ENCODE measurements at regions not wholly inside any gene's neighbourhood (a gene's known extent, or its start where the extent isn't known, plus 50 kb on each side); places are given as distances from the start of the nearest gene placed in this dataset.

GRCh38 chr12:98048326-98048725 is 467.1 kb upstream of the TMPO start:
- H3K27me3 ChIP-seq (replicated peaks; ENCODE audit: insufficient read depth, low read length), result no peaks in the 10 kb centered on the region
- H3K36me3 ChIP-seq (replicated peaks; ENCODE audit: insufficient read depth, low read length), result no peaks in the 10 kb centered on the region
- H3F3A ChIP-seq (ENCODE audit: insufficient read depth, low read length), result no peaks in the 10 kb centered on the region
- H4K20me1 ChIP-seq (ENCODE audit: insufficient read depth, low read length), result no peaks in the 10 kb centered on the region
- no peaks in the 10 kb centered on the region for H3K9me2 ChIP-seq (replicated peaks; ENCODE audit: insufficient read depth, low read length)
- no peak overlapping the region for H3K9ac ChIP-seq (ENCODE audit: low read length)
- TF ChIP-seq EZH2 (optimal IDR thresholded peaks at IDR 0.05; ENCODE audit: low read depth, low read length), result no peak
- TF ChIP-seq CTCF (IDR thresholded peaks at IDR 0.05; ENCODE audit: low read length), result no peak
- no peak for TF ChIP-seq EZH2phosphoT487 (IDR thresholded peaks at IDR 0.05; ENCODE audit: low read length)
- H2AFZ ChIP-seq (ENCODE audit: low read length), result no peak overlapping the region
- no peaks in the 10 kb centered on the region for H3K4me1 ChIP-seq (ENCODE audit: low read length)
- no peaks in the 10 kb centered on the region for H3K79me2 ChIP-seq (ENCODE audit: low read length)
- no peak overlapping the region for H3K4me3 ChIP-seq (ENCODE audit: low read length)
- no peak overlapping the region for H3K4me2 ChIP-seq (ENCODE audit: low read depth, low read length)
- no peaks in the 10 kb centered on the region for H3K9me3 ChIP-seq (replicated peaks; ENCODE audit: insufficient read depth, low read length)
- no peak overlapping the region for H3K27ac ChIP-seq (ENCODE audit: low read length)
- no peak for DNase-seq

GRCh38 chr12:98053202-98053601 is 462.2 kb upstream of the TMPO start:
- H3K9ac ChIP-seq (ENCODE audit: low read length), result no peak overlapping the region
- no peaks in the 10 kb centered on the region for H3K9me3 ChIP-seq (replicated peaks; ENCODE audit: insufficient read depth, low read length)
- H3K27me3 ChIP-seq (replicated peaks; ENCODE audit: insufficient read depth, low read length), result no peaks in the 10 kb centered on the region
- no peak overlapping the region for H2AFZ ChIP-seq (ENCODE audit: low read length)
- TF ChIP-seq EZH2 (optimal IDR thresholded peaks at IDR 0.05; ENCODE audit: low read depth, low read length) (no peak), EZH2phosphoT487 (IDR thresholded peaks at IDR 0.05; ENCODE audit: low read length) (no peak), CTCF (IDR thresholded peaks at IDR 0.05; ENCODE audit: low read length) (no peak)
- no peaks in the 10 kb centered on the region for H3K79me2 ChIP-seq (ENCODE audit: low read length)
- no peaks in the 10 kb centered on the region for H3K36me3 ChIP-seq (replicated peaks; ENCODE audit: insufficient read depth, low read length)
- no peaks in the 10 kb centered on the region for H3F3A ChIP-seq (ENCODE audit: insufficient read depth, low read length)
- DNase-seq, result no peak
- no peak overlapping the region for H3K27ac ChIP-seq (ENCODE audit: low read length)
- no peak overlapping the region for H3K4me3 ChIP-seq (ENCODE audit: low read length)
- no peaks in the 10 kb centered on the region for H3K4me1 ChIP-seq (ENCODE audit: low read length)
- no peaks in the 10 kb centered on the region for H3K9me2 ChIP-seq (replicated peaks; ENCODE audit: insufficient read depth, low read length)
- no peak overlapping the region for H3K4me2 ChIP-seq (ENCODE audit: low read depth, low read length)
- no peaks in the 10 kb centered on the region for H4K20me1 ChIP-seq (ENCODE audit: insufficient read depth, low read length)

GRCh38 chr12:98057701-98058100 is 457.7 kb upstream of the TMPO start:
- Histone ChIP-seq H3K9ac (ENCODE audit: low read length) (no peak overlapping the region), H3F3A (ENCODE audit: insufficient read depth, low read length) (no peaks in the 10 kb centered on the region), H3K9me2 (replicated peaks; ENCODE audit: insufficient read depth, low read length) (no peaks in the 10 kb centered on the region), H3K4me3 (ENCODE audit: low read length) (no peak overlapping the region), H4K20me1 (ENCODE audit: insufficient read depth, low read length) (no peaks in the 10 kb centered on the region), H3K36me3 (replicated peaks; ENCODE audit: insufficient read depth, low read length) (no peaks in the 10 kb centered on the region), H3K4me1 (ENCODE audit: low read length) (no peaks in the 10 kb centered on the region), H2AFZ (ENCODE audit: low read length) (no peak overlapping the region), H3K9me3 (replicated peaks; ENCODE audit: insufficient read depth, low read length) (no peaks in the 10 kb centered on the region), H3K4me2 (ENCODE audit: low read depth, low read length) (no peak overlapping the region), H3K27me3 (replicated peaks; ENCODE audit: insufficient read depth, low read length) (no peaks in the 10 kb centered on the region), H3K27ac (ENCODE audit: low read length) (no peak overlapping the region), H3K79me2 (ENCODE audit: low read length) (no peaks in the 10 kb centered on the region)
- TF ChIP-seq EZH2 (optimal IDR thresholded peaks at IDR 0.05; ENCODE audit: low read depth, low read length), result no peak
- TF ChIP-seq CTCF (IDR thresholded peaks at IDR 0.05; ENCODE audit: low read length), result no peak
- TF ChIP-seq EZH2phosphoT487 (IDR thresholded peaks at IDR 0.05; ENCODE audit: low read length), result no peak
- no peak for DNase-seq
